ENCODE measurements at regions not wholly inside any gene's neighbourhood (a gene's known extent, or its start where the extent isn't known, plus 50 kb on each side); places are given as distances from the start of the nearest gene placed in this dataset.
"Not testable (repeated sequence)": the region's sequence is repeated elsewhere in the genome, so short reads cannot be mapped to it uniquely, and the experiment has no call there.

- peaks cover 19 to 20% of the 10 kb centered on the region in 2 donors for H3K9me3 Mint-ChIP-seq
- ATAC-seq (no peak), DNase-seq (ENCODE audit: low spot score in 2 of 2) (no peak)
- no peak overlapping the region for H3K27ac Mint-ChIP-seq
- peaks cover 0 to 6% of the 10 kb centered on the region in 2 donors for H3K36me3 Mint-ChIP-seq
Observed at GRCh38 chr10:56449770-56450169, 88.7 kb upstream of the ZWINT start.

GRCh38 chr10:56447613-56448012, 86.6 kb upstream of the ZWINT start:
- not testable (repeated sequence) for H3K36me3 Mint-ChIP-seq; ATAC-seq; H3K27ac Mint-ChIP-seq; DNase-seq (ENCODE audit: low spot score in 2 of 2)
- H3K9me3 Mint-ChIP-seq: peaks cover 19 to 20% of the 10 kb centered on the region in 2 donors

- not testable (repeated sequence) for H3K36me3 Mint-ChIP-seq; DNase-seq (ENCODE audit: low spot score in 2 of 2); H3K9me3 Mint-ChIP-seq; H3K27ac Mint-ChIP-seq; ATAC-seq
Observed at GRCh38 chr10:56441337-56441736, 80.3 kb upstream of the ZWINT start.
